Right lobe of liver (tissue), 4 donors: ENCODE measurements at regions not wholly inside any gene's neighbourhood (a gene's known extent, or its start where the extent isn't known, plus 50 kb on each side); places are given as distances from the start of the nearest gene placed in this dataset.

ENCODE experiments used
- CTCF ChIP-seq, 4 donors: fragments of 200-600 bp in 3 of 4; fragments of 450-650 bp in 1 of 4; IDR thresholded peaks; one replicate each; pipeline versions ENCODE4 v1.5.1 to v1.8.0; 2016 to 2022; ENCODE audit warnings: antibody characterized with exemption in 4 of 4, mild to moderate bottlenecking in 2 of 4
- POLR2A ChIP-seq: fragments of 450-650 bp; IDR thresholded peaks from one replicate; pipeline ENCODE4 v1.6.1; 2017; ENCODE audit warnings: antibody characterized with exemption, mild to moderate bottlenecking
- donor health status: DM: no; HTN: no; CAD: no.
- donor health status: DM: no; HTN: no; CAD: no.
- donor health status: DM: no; HTN: yes; CAD: no.

DNA sequence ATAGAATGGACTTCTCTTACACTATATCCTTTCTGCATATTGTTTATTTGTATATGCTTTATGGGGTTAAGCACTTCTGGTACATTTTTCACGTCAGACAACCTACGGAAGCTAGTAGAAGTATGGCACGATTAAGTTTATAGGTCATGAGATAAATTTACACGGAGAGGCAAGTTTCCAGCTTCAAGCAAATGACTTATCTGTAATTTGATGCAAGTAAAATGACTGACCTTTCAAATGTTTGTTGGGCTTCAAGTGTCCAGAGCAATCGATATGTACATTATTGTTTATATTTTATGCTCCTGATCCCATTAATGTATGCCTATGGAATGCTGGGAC, 97.5 kb upstream of the EFEMP1 start:
- TF ChIP-seq POLR2A (no peak), CTCF (IDR thresholded peaks at IDR 0.05) (no peak)
